ENCODE measurements at regions not wholly inside any gene's neighbourhood (a gene's known extent, or its start where the extent isn't known, plus 50 kb on each side); places are given as distances from the start of the nearest gene placed in this dataset.

DNA sequence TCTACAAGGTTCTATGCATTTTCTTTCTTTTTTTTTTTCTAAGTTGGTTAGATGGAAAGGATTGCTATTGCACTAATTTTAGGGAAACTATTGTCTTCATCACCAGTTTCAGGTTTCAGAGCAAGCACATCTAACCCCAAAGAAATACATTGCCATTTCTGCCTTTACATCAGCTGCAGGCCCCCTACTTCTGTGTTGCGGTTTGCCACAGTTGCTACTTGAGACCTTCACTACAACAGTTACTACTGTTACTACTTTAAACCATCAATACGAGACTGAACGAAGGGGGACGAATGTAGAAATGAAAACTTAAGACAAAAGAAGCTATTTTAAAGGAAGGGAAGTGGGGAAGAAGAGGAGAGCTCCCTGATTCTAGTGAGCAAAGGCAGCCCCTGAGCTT is 256.7 kb upstream of the LCORL start:
- no peak for DNase-seq

DNA sequence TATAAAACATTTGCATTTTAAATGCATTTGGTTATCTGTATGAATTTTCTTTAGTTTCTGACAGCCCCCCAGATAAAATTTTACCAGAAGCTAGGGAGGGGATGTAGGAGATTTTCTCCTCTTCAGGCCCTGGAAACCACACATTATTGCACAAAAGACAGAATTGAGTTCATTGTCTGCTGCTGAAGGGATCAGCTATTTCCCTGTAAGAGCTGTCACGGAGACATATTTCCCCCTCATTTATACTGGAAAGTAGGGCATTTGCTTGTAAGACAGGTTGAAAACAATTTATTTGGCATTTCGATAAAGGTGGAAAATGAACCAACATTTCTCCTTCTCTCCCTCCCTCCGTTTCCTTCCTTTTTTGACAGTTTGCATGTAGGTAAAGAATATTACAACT is 241.3 kb upstream of the LCORL start:
- no peak for DNase-seq

DNA sequence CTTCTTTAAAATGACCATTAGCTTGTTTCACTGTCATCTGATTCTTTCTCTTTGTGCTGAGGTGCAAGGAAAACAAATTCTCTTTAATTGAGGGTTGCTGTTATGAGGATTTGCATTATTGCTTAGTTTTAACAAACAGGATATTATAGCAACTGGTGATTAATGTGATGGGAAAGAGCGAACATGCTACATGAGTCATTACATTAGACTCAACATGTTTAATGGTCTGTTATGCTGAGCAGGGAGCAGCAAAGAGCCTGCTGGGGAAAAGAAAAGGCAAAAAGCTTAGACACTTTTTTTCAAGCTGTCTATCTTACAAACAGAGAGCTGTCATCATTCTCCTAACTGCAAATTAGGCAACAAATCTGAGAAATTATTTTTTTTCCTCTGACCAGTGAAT is 230.5 kb upstream of the LCORL start:
- no peak for DNase-seq

DNA sequence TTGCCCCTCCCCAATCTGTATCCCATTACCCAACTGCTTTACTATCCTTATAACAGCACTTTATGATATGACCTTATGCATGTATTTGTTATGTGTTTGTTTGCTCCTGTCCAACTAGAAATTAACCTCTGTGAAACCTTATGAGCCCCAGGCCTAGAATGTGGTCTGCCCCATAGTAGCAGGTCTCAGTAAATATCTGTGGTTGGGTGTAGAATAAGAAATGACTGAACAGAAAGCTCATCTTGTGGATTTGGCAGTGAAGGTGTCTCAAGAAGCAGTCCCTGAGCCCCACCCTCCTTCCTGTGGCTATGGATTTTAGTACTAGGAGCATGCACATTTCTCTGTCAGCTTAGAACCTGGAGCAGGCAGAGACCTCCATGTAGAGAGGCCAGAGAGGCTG is 229.0 kb upstream of the LCORL start:
- no peak for DNase-seq

DNA sequence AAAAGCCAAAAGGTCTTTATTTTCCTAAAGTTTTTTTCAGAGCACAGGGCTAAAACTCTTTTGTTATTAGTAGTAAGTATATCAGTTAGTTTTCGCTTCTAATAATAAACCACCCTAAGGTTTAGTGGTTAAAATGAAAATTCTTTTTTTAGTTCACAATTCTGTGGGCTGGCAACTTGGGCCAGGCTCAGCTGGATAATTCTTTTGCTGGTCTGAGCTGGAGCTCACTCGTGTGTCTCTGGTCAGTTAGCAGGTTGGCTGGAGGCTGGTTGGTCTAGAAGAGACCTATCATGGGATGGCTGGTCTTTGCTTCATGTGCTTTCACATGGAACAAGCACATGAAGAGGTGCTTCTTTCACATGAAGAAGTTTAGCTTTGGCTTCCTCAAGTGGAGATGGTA is 227.1 kb upstream of the LCORL start:
- no peak for DNase-seq

DNA sequence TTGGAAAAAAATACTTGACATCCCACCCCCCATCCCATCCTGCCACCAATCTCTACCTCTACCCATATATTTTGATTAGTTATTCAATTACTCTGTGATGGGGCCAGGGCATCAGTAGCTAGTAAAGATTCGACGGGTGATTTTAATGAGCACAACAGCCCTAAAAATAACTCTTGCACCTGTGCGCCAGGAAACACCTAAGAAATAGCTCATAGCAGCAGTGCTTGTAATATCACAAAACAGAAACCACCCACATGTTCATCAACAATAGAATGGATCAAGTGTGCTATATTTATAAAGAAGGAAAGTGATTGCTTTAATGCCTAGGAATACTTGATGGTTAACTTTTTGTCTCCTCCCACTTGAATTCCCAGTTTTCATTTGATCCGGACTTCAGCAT is 225.6 kb upstream of the LCORL start:
- DNase-seq = no peak

DNA sequence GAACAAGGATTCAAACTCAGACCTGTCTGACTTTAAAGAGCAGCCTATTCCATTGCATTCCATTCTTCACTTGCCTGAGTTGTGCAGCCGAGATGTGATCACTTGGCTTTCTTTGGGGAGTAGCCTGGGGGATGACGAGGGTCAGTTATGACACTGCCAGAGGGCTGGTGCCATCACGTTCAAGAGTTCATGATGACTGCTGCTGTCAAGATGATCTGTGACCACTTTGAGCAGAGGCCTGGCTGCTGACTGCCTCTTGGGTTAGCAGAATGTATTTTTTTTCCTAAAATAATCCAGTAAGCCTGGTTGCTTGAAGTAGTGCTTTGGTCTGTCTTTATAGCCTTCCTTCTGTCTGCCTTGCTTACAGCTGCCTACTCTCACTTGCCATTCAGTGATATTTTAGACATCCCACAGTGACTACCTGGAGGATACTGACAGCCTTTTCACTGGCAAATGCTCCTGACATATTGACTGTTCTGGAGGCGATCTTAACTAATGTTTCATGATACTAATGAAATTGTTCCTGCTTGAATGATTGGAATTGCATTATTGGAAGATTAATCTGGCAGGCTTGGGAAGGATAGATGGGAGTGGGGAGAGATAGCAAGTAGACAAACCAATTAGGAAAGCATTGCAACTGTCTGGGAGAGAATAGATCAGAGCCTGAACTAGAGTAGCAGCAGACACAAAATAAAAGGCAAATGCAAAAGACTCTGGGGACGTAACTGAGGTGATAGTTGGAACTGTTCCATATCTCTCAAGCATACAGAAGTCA is 221.6 kb upstream of the LCORL start:
- no peak for DNase-seq

DNA sequence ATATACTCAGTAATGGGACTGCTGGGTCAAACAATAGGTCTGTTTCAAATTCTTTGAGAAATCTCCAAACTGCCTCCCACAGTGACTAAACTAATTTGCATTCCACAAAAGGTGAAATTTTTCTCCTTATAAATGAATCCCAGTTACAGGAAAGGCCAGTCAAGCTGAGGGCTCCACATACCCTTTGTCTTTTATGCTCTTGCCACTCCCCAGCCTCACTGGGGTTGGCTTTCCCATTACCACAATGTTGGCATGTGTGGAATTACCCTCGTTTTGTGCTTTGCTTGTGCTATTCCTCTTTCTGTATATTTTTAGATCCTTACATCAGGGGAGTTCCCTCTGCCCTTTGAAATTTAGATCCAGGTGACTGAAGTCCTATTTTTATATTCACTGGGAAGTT is 220.2 kb upstream of the LCORL start:
- DNase-seq = no peak

DNA sequence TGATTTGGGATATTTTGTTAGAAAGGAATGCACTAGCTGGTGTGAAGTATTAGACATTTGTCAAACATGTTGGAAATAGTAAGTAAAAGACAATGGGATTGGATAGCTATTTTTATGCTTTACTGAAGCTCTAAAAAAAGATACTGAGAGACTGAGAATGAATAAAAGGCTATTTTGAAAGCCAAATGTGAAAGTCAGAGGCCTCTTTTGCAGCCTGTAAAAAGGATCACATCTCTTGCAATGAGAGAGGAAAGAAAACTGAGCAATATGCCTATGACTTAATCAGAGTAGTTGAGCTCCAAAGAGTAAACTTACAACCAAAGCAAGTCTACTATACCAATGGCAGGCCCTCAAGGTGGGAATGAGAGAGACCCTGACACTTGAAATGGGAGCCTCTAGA is 212.6 kb upstream of the LCORL start:
- no peak for DNase-seq

DNA sequence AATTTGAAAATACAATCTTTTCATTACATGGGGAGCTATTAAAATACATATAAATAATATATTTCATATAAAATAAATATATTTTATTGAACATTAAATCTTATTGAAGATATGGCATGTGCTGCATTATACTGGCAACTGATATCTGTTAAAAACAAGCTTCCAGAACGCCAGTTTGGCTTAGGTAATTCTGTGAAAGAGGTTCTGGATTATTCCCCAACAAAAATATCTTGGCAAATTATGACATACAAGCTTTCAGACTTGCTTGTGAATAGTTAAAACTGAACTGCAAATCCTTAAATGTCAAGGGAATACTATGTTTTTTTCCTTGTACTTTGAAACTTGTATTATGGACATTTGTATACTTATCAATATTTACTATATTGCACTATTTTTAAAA is 210.2 kb upstream of the LCORL start:
- DNase-seq = no peak

DNA sequence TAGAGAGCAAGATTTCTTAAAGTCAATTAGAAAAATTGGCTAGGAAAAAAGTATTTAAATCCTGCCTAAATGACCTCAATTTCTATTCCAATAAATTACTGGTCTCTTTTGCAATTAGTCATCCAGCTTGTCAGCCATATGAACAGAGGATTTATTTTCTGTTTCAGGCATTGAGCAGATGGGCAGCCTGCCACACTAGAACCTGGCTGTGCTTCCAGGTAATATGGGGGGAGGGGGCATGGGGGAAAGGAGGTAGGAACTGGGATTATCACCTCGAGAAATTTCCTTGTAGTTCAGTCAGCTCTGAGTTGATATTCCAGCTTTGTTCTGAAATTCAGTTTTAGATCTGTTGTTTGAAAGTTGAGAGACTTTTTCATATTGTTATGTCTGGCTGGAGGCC is 206.3 kb upstream of the LCORL start:
- DNase-seq = no peak

DNA sequence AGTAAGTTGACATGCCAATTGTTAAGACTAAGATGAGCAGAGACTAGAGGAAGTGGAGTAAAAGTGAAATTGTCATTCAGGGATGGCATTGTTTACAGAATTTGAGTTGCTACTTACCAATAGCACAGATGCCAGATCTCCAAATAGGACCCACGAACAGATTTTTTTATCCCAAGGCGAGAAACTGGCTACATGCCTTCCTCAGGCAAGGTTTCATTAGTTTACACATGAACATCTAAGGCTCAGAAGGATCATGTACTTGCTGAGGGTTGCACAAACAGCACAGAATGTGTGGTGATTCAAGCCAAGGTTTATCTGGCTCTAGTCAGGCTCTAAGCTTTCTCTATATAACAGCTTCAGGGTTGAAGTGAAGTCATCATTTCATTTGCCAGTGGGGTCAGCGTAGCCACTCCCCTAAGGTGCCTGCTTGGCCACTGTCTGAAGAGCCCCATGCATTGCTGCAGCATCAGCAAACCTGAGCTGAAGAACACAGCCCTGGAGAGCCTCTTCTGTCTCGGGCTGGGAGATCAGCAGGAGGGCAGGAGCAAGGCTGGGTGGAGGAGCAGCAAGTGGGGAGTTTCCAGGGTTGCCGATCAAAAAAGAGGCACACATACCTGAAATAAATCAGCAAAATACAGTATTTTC is 193.0 kb upstream of the LCORL start:
- DNase-seq = no peak

DNA sequence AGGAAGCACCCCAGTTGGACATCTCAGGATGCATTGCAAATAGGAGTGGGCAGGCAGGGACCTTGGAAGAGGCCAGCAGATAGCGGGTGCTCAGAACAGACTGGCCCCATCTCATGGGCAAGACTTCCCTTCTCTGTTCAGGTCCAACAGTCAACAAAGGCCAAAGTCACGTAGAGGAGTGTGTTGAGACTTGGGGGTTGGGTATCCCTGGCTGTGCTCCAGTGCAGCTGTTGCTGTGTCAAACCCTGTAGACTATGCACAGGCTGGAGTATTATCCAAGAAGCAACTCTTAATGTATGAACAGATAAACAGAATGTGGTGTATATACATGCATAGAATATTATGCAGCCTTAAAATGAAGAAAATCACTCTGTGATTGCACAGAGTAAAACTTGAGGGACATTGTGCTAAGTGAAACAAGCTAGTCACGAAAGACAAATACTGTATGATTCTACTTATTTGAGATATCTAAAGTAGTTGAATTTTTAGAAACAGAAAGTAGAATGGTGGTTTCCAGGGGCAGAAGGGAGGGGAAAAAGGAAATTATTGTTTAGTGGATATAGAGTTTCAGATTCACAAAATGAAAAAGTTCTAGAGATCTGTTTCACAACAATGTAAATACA is 192.1 kb upstream of the LCORL start:
- DNase-seq = no peak

DNA sequence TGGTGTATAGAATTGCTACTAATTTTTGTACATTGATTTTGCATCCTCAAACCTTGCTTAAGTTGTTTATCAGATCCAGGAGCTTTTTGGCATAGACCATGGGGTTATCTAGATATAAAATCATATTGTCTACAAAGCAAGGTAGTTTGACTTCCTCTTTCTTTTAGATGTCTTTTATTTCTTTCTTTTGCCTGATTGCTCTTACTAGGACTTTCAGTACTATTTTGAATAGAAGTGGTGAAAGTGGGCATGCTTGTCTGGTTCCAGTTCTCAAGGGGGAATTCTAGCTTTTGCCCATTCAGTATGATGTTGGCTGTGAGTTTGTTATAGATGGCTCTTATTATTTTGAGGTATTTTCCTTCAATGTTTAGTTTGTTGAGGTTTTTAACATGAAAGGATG is 187.9 kb upstream of the LCORL start:
- no peak for DNase-seq

DNA sequence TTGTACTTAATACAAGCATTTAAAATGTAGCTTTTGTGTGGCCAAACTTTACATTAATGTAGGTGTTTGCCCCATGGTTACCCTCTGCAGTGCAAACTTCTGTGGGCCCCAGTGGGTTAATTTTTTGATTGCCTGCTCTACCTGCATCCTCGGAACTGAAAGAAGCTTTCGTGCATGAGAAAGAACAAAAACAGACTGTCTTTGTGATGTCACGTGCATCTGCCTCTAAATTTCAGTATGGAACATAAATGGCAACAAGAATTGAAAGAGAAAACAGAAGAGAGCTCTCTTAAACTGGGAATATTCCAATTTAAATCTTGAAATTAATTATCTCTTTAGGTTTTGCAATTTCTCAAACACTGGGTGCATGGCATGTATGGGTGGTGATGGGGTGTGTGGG is 182.4 kb upstream of the LCORL start:
- no peak for DNase-seq

DNA sequence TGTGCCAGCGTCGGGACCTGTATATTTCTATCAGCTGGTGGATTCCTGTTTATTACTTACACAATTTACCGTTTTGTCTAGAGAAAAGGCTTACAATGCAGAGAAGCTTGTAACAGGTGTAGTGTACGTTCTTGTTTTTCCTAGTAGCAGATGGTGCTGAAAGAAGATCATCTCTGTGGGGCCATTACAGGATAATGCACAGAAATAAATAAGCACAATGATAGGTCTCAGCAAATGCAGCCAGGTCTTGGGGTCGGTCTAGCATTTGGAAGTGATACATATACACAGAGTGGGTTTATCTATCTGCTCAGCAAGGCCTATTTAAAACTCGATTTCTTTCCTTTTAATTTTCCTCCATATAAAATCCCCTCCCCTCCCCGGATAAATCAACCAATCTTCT is 180.9 kb upstream of the LCORL start:
- no peak for DNase-seq

DNA sequence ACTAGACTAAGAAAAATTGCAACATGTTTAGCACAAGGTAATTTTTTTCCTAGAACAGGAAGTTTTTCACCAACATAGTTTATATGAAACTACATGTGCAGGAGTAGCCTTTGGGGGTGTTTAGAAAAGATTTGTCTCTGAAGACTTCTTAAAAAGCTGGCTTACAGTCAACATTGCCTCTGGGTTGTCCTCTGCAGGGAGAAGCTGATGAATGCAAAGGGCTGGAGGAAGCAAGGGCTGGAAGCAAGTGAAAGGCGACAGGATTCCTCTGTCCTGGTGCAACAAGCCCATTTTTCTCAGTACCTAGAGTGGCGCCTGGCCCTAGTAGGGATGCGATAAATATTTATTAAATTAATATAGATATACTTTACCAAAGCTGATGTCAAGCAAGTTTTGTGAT is 180.3 kb upstream of the LCORL start:
- DNase-seq = no peak

DNA sequence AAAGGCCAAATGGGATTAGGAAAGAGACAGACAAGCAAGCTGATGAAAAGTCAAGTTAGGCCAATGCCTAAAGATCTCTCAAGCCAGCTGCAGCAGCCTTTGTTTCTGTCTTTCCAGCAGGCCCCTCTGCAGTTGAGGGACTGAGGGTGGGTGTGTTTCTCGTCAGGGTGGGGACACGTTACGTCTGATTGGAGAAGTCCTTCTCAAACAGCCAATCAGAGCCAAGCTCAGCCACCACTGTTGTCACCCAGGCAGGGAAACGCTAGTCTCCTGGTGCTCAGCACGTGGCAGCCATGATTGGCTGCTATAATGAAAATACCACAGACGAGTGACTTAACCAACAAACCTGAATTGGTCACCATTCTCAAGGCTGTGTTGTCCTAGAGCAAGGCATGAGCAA is 177.1 kb upstream of the LCORL start:
- DNase-seq = no peak

DNA sequence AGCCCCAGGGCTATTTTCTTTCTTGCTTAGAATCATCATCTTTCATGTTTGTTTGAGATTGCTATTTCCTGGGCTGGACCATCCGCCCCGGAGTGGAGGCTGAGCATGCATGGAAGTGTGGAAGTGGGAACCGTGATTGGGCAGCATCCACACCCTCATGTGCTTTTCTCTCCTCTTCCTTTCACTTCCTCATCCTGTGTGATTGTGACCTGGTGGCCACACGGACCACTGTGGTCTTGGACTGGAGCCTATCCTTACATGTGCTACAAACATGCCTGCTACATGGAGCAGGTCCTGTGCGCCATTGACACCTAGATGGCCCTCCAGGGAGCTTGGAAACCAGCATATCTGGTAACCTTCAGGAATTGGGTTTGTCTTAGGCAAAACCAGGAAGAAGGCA is 175.9 kb upstream of the LCORL start:
- no peak for DNase-seq

DNA sequence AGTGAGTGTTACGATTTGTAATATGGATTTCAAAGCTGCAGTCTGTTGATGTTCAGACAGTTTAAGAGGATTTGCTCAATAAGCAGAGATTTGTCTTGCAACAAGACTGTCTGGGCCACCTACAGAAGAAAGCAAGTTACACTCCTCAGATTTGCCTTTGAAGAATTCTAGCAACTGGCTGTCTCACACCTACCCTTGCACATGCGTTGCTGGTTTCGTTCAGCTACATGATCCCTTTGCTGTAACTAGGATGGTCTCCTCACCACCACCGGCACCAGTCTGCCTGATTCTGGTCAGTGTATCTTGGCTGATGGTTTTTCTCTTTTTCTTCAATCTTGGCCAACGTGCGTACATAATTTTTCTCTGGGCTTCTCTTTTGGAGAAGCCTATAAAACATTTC is 172.7 kb upstream of the LCORL start:
- DNase-seq = no peak

DNA sequence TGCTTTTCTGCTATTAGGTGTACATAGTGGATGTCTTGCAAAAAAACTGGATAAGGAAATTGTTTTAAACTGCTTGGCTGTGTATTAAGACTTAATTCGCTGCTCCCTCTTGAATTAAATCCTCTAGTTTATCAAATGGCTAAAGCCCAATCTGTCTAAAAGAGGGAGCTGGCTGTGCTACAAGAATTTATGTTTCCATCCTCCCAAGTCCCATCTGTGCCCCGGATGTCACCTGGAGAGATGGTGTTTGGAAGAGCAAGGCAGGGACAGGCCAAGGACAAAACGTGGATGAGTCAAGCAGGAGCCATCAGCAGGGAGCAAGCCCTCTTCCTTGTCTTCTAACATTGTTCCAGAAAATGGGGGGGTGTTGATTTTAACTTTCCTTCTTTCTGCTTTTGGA is 171.3 kb upstream of the LCORL start:
- DNase-seq = no peak

DNA sequence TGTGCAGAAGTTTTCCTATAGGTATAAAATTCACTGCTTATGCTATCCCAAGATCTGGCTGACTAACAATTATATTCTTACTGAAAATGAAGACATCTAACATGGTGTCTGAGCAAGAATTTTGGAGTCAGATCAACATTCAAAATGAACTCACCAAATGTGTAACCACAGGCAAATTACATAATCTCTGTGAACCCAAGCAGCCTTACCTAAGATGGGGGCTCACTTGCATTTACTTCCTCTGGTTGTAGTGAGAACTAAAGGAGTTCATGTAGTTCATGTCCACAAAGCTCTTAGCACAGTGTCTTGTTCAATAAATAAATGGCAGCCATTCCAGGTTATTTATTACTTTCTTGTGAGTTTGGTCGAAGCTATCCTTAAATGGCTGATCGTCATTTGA is 163.9 kb upstream of the LCORL start:
- no peak for DNase-seq

DNA sequence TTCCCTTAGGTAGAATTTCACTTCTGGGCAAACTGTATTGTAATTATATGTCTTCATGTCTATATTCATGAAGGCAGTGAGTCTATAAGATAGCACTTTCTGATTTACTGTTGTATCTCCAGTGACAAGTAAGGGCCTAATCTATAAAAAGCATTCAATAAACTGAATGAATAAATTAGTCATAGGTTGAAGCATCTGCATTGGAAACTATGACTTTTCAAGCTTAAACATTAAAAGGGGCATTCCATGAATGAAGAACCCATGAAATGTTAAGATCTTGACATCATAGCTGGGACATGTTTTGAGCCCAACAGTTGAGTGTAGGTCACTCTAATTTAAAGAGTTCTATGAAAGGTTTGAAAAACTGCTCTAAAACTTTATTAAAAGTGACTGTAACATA is 159.3 kb upstream of the LCORL start:
- no peak for DNase-seq

DNA sequence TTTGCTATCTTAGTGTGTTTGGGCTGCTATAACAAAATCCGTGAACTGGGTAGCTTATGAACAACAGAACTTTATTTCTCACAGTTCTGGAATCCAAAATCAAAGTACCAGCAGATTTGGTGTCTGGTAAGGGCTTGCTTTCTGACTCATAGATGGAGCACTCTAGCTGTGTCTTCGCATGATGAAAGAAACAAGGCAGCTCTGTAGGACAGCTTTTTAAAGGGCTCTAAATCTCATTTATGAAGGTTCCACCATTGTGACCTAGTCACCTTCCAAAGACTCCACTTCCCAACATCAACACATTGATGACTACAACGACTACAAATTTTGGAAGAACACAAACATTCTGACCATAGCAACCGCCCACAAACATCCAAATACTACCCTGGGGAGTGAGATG is 158.6 kb upstream of the LCORL start:
- DNase-seq = no peak

DNA sequence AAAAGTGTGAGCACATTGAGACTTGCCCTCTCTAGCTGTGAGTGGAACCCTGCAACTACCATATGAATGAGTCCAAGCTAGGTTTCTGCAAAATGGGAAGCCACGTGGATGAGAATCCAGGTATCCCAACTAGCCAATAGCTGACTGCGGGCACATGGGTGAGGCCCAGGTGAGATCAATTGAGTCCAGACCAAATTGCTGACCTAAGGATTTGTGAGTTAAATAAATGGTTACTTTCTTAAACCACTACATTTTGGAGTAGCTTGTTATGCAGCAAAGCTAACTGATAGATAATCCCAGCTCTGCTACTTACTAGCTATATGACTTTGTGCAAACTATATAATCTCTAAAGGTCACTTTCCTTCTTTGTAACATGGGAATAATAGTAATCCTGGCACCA is 150.3 kb upstream of the LCORL start:
- DNase-seq = no peak
